ENCODE measurements at regions not wholly inside any gene's neighbourhood (a gene's known extent, or its start where the extent isn't known, plus 50 kb on each side); places are given as distances from the start of the nearest gene placed in this dataset.

DNA sequence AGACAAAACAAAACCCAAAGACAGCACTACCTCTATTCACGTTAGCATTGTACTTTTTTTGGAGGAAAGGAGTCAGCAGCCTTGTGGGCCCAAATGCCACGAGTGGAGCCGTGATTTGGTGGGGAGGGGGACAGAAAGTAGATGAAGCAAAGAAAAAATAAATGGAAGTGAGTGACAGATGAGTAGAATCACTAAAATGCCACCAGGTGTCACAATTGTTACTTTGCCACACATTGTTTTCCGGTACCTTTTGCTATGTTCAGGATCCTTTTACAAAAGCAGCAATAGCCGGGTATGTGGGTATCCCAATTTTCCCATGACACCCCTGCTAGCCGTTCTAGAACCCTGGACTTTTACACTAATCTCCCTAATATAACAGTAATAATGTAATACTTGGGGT lies 85.0 kb upstream of the AK4 start:
- TF ChIP-seq, protein P1, sequence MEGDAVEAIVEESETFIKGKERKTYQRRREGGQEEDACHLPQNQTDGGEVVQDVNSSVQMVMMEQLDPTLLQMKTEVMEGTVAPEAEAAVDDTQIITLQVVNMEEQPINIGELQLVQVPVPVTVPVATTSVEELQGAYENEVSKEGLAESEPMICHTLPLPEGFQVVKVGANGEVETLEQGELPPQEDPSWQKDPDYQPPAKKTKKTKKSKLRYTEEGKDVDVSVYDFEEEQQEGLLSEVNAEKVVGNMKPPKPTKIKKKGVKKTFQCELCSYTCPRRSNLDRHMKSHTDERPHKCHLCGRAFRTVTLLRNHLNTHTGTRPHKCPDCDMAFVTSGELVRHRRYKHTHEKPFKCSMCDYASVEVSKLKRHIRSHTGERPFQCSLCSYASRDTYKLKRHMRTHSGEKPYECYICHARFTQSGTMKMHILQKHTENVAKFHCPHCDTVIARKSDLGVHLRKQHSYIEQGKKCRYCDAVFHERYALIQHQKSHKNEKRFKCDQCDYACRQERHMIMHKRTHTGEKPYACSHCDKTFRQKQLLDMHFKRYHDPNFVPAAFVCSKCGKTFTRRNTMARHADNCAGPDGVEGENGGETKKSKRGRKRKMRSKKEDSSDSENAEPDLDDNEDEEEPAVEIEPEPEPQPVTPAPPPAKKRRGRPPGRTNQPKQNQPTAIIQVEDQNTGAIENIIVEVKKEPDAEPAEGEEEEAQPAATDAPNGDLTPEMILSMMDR (IDR thresholded peaks at IDR 0.05; ENCODE audit: low read depth, low read length): peak; percentile 47
- TF ChIP-seq EZH2phosphoT487 (IDR thresholded peaks at IDR 0.05; ENCODE audit: low read depth): no peak

Measured in OCI-LY3 (cell line).